CD4-positive, alpha-beta T cell (primary cell): ENCODE measurements at regions not wholly inside any gene's neighbourhood (a gene's known extent, or its start where the extent isn't known, plus 50 kb on each side); places are given as distances from the start of the nearest gene placed in this dataset.

Experiments
- ATAC-seq: fragments of 200-7000 bp; cut with Tn5 transposase; one replicate; pipeline ENCODE4 v1.10.0; 2022; ENCODE audit warnings: mild to moderate bottlenecking; ENCODE audit not compliant: poor library complexity
- CTCF ChIA-PET: fragments of 350-600 bp; sonication (Branson Sonifier 250); formaldehyde crosslinking; loops from one replicate; lab custom pipeline; 2021; ENCODE audit warnings: antibody characterized with exemption, inconsistent platforms; lab: Charles Lee
- POLR2A ChIA-PET: fragments of 350-600 bp; sonication (Branson Sonifier 250); formaldehyde crosslinking; loops from one replicate; lab custom pipeline; 2021; ENCODE audit warnings: antibody characterized with exemption, inconsistent platforms; lab: Charles Lee
- DNase-seq, 14 experiments: peaks; one replicate each; pipeline ENCODE4 v3.0.0-alpha.2; 2013 to 2020; ENCODE audit warnings: mixed read lengths in 2 of 14
- H3K27ac ChIP-seq, 2 donors: one replicate each; pipeline versions ENCODE4 v1.5.1 to v1.7.0; 2013; ENCODE audit warnings: low read length in 2 of 2, low read depth in 1 of 2, mild to moderate bottlenecking in 1 of 2
- H3K27me3 ChIP-seq, 2 experiments: 1 replicate in 1 of 2; 2 replicates in 1 of 2; pipeline versions ENCODE4 v1.6.1 to v1.7.0; 2013; ENCODE audit warnings: low read length in 2 of 2, control low read depth in 1 of 2, mild to moderate bottlenecking in 1 of 2, moderate library complexity in 1 of 2; ENCODE audit not compliant: insufficient read depth in 2 of 2, control insufficient read depth in 1 of 2
- H3K36me3 ChIP-seq: one replicate; pipeline ENCODE4 v1.6.1; 2013; ENCODE audit warnings: low read length, control low read depth; ENCODE audit not compliant: insufficient read depth
- H3K4me1 ChIP-seq: one replicate; pipeline ENCODE4 v1.6.1; 2013; ENCODE audit warnings: low read length, control low read depth; ENCODE audit not compliant: insufficient read depth
- H3K4me3 ChIP-seq: one replicate; pipeline ENCODE4 v1.5.1; 2013; ENCODE audit warnings: mild to moderate bottlenecking, low read length, moderate library complexity
- H3K9me3 ChIP-seq, 2 experiments: 1 replicate in 1 of 2; 2 replicates in 1 of 2; pipeline versions ENCODE4 v1.6.1 to v1.7.0; 2013; ENCODE audit warnings: low read length in 2 of 2, mild to moderate bottlenecking in 2 of 2, control low read depth in 1 of 2, moderate library complexity in 1 of 2; ENCODE audit not compliant: control insufficient read depth in 1 of 2, insufficient read depth in 1 of 2
- H3K27ac Mint-ChIP-seq: one replicate; pipeline ENCODE4 v1.8.0; 2020; ENCODE audit warnings: mixed read lengths
- H3K27me3 Mint-ChIP-seq: one replicate; pipeline ENCODE4 v1.8.0; 2021; ENCODE audit warnings: mixed read lengths
- H3K36me3 Mint-ChIP-seq: one replicate; pipeline ENCODE4 v1.8.0; 2021; ENCODE audit warnings: low read depth, mixed read lengths
- H3K4me1 Mint-ChIP-seq: one replicate; pipeline ENCODE4 v1.8.0; 2021; ENCODE audit warnings: low read depth, mixed read lengths
- H3K4me3 Mint-ChIP-seq: one replicate; pipeline ENCODE4 v1.8.0; 2020; ENCODE audit warnings: mild to moderate bottlenecking, mixed read lengths
- H3K9me3 Mint-ChIP-seq: one replicate; pipeline ENCODE4 v1.8.0; 2020; ENCODE audit warnings: mixed read lengths
- CTCF ChIP-seq: fragments of 200-600 bp; IDR thresholded peaks from one replicate; pipeline ENCODE4 v1.8.0; 2022; ENCODE audit warnings: antibody characterized with exemption, mild to moderate bottlenecking
- intact Hi-C, 2 experiments: fragments of 100-400 bp; cut with DNase I in 1 of 2; cut with micrococcal nuclease in 1 of 2; formaldehyde crosslinking; loops; one replicate each; pipeline versions ENCODE4 v1.15.1 to v1.9.0; 2023 to 2025; cut with DNase I, micrococcal nuclease

GRCh38 chr21:27209546-27209945, 242.7 kb upstream of the ADAMTS5 start:
- ATAC-seq = no peak
- Mint-ChIP-seq H3K4me3 (no peak overlapping the region), H3K27me3 (no peaks in the 10 kb centered on the region), H3K9me3 (peaks cover 4% of the 10 kb centered on the region), H3K36me3 (no peaks in the 10 kb centered on the region), H3K27ac (no peak overlapping the region), H3K4me1 (no peaks in the 10 kb centered on the region)
- Histone ChIP-seq H3K27ac (no peak overlapping the region), H3K4me1 (no peaks in the 10 kb centered on the region), H3K27me3 (no peaks in the 10 kb centered on the region), H3K4me3 (no peak overlapping the region), H3K9me3 (peaks cover 0 to 3% of the 10 kb centered on the region in 2 experiments), H3K36me3 (no peaks in the 10 kb centered on the region)
- CTCF ChIA-PET = no interaction called here
- intact Hi-C loops = no loop called here
- POLR2A ChIA-PET = no interaction called here
- DNase-seq = no peak
- TF ChIP-seq CTCF = no peak

GRCh38 chr21:27206368-27206982, 239.6 kb upstream of the ADAMTS5 start:
- ATAC-seq = no peak
- no peaks in the 10 kb centered on the region for H3K4me1 Mint-ChIP-seq
- intact Hi-C loops = no loop called here

GRCh38 chr21:27202301-27202700, 235.4 kb upstream of the ADAMTS5 start:
- H3K4me1 ChIP-seq = no peaks in the 10 kb centered on the region
- TF ChIP-seq CTCF = no peak
- CTCF ChIA-PET = no interaction called here
- peaks cover 3% of the 10 kb centered on the region for H3K9me3 Mint-ChIP-seq
- intact Hi-C loops = no loop called here
- peaks cover 0 to 3% of the 10 kb centered on the region in 2 experiments for H3K9me3 ChIP-seq
- POLR2A ChIA-PET = no interaction called here
- H3K4me3 ChIP-seq = no peak overlapping the region
- H3K36me3 ChIP-seq = no peaks in the 10 kb centered on the region
- no peaks in the 10 kb centered on the region for H3K4me1 Mint-ChIP-seq
- ATAC-seq (no peak), DNase-seq (no peak)
- no peaks in the 10 kb centered on the region for H3K27me3 Mint-ChIP-seq
- no peak overlapping the region for H3K27ac Mint-ChIP-seq
- H3K36me3 Mint-ChIP-seq = no peaks in the 10 kb centered on the region
- no peak overlapping the region for H3K27ac ChIP-seq
- no peaks in the 10 kb centered on the region for H3K27me3 ChIP-seq
- no peak overlapping the region for H3K4me3 Mint-ChIP-seq

More at GRCh38 chr21:27206368-27206982, 239.6 kb upstream of the ADAMTS5 start:
- H3K27ac Mint-ChIP-seq = no peak overlapping the region
- no peaks in the 10 kb centered on the region for H3K36me3 Mint-ChIP-seq
- peaks cover 3% of the 10 kb centered on the region for H3K9me3 Mint-ChIP-seq
- no peaks in the 10 kb centered on the region for H3K27me3 Mint-ChIP-seq
- H3K4me3 Mint-ChIP-seq = no peak overlapping the region
- H3K36me3 ChIP-seq = no peaks in the 10 kb centered on the region
- POLR2A ChIA-PET = no interaction called here
- no peak for TF ChIP-seq CTCF
- no peak overlapping the region for H3K27ac ChIP-seq
- no peak overlapping the region for H3K4me3 ChIP-seq
- H3K27me3 ChIP-seq = no peaks in the 10 kb centered on the region
- no peak for DNase-seq
- peaks cover 0 to 3% of the 10 kb centered on the region in 2 experiments for H3K9me3 ChIP-seq
- H3K4me1 ChIP-seq = no peaks in the 10 kb centered on the region
- CTCF ChIA-PET = no interaction called here
